MCF 10A (cell line): ENCODE measurements at regions not wholly inside any gene's neighbourhood (a gene's known extent, or its start where the extent isn't known, plus 50 kb on each side); places are given as distances from the start of the nearest gene placed in this dataset.
"Not testable (repeated sequence)": the region's sequence is repeated elsewhere in the genome, so short reads cannot be mapped to it uniquely, and the experiment has no call there.

Experiments
- BruUV-seq: library from RNA; stranded (reverse); fragments of 400-500 nt; replicated peaks from 2 replicates; lab custom pipeline; 2021; lab: Mats Ljungman, UMichigan
- CTCF ChIA-PET: fragments of 300-600 bp; sonication (Branson Sonifier 250); formaldehyde crosslinking; extraction: SDS; loops from one replicate; lab custom pipeline; 2021; ENCODE audit warnings: antibody characterized with exemption, inconsistent platforms; lab: Yijun Ruan, JAX
- POLR2A ChIA-PET: fragments of 300-600, 350-650 bp; sonication (Branson Sonifier 250); formaldehyde crosslinking; extraction: SDS; loops from one replicate; lab custom pipeline; 2020; ENCODE audit warnings: antibody characterized with exemption, inconsistent platforms; lab: Yijun Ruan, JAX
- DNase-seq: peaks from one replicate; pipeline ENCODE4 v3.0.0-alpha.2; 2018; ENCODE audit not compliant: unreplicated experiment
- H3K27ac Mint-ChIP-seq: one replicate; pipeline ENCODE4 v1.8.0; 2022; ENCODE audit warnings: mild to moderate bottlenecking, low read depth, mixed read lengths; ENCODE audit not compliant: unreplicated experiment
- H3K27me3 Mint-ChIP-seq: one replicate; pipeline ENCODE4 v1.8.0; 2022; ENCODE audit warnings: mixed read lengths; ENCODE audit not compliant: insufficient read depth, unreplicated experiment
- H3K36me3 Mint-ChIP-seq: one replicate; pipeline ENCODE4 v1.8.0; 2022; ENCODE audit warnings: mild to moderate bottlenecking, moderate library complexity, mixed read lengths; ENCODE audit not compliant: insufficient read depth, unreplicated experiment
- H3K4me1 Mint-ChIP-seq: one replicate; pipeline ENCODE4 v1.8.0; 2022; ENCODE audit warnings: mixed read lengths; ENCODE audit not compliant: insufficient read depth, unreplicated experiment
- H3K4me3 Mint-ChIP-seq: one replicate; pipeline ENCODE4 v1.8.0; 2022; ENCODE audit warnings: mild to moderate bottlenecking, moderate library complexity, mixed read lengths; ENCODE audit not compliant: unreplicated experiment
- H3K9me3 Mint-ChIP-seq: one replicate; pipeline ENCODE4 v1.8.0; 2022; ENCODE audit warnings: mixed read lengths; ENCODE audit not compliant: unreplicated experiment
- CTCF ChIP-seq: fragments of 200-600 bp; IDR thresholded peaks from one replicate; pipeline ENCODE4 v1.8.0; 2022; ENCODE audit warnings: antibody characterized with exemption, mild to moderate bottlenecking; ENCODE audit not compliant: unreplicated experiment
- intact Hi-C: fragments of 100-400 bp; cut with micrococcal nuclease; formaldehyde crosslinking; loops from 2 replicates; pipeline ENCODE4 v1.14.1; 2022

GRCh38 chr13:87234981-87235380 is 436.2 kb upstream of the SLITRK5 start:
- peak; percentile 20 for DNase-seq
- no TSS peak for BruUV-seq
- no peak for TF ChIP-seq CTCF
- intact Hi-C loops: no loop called here
- H3K36me3 Mint-ChIP-seq: no peaks in the 10 kb centered on the region
- no peaks in the 10 kb centered on the region for H3K27me3 Mint-ChIP-seq
- H3K9me3 Mint-ChIP-seq: peaks cover 14% of the 10 kb centered on the region
- H3K27ac Mint-ChIP-seq: no peak overlapping the region
- no peak overlapping the region for H3K4me3 Mint-ChIP-seq
- CTCF ChIA-PET: interaction anchor here (1.2 kb wide), 1 partner anchor 22 kb away, joined by 3 read pairs; no protein-coding TSS in a partner anchor
- H3K4me1 Mint-ChIP-seq: no peaks in the 10 kb centered on the region
- POLR2A ChIA-PET: interaction anchor here (0.6 to 0.7 kb wide), 2 partner anchors 18 to 54 kb away, joined by 3 read pairs; no protein-coding TSS in a partner anchor

- Mint-ChIP-seq H3K36me3 (no peaks in the 10 kb centered on the region), H3K27me3 (no peaks in the 10 kb centered on the region), H3K4me3 (no peak overlapping the region), H3K9me3 (peaks cover 7% of the 10 kb centered on the region), H3K4me1 (no peaks in the 10 kb centered on the region), H3K27ac (no peak overlapping the region)
- TF ChIP-seq CTCF: no peak
- BruUV-seq: no TSS peak
- DNase-seq: peak; percentile 9
- CTCF ChIA-PET: interaction anchor here (0.7 kb wide), 1 partner anchor 47 kb away, joined by 3 read pairs; no protein-coding TSS in a partner anchor
- POLR2A ChIA-PET: interaction anchor here (0.7 kb wide), 1 partner anchor 18 kb away, joined by 3 read pairs; no protein-coding TSS in a partner anchor
- intact Hi-C loops: no loop called here
Observed at GRCh38 chr13:87235621-87236020, 435.6 kb upstream of the SLITRK5 start.

GRCh38 chr13:87244256-87244890 is 426.8 kb upstream of the SLITRK5 start:
- ChIA-PET CTCF (no interaction called here), POLR2A (no interaction called here)
- intact Hi-C loops: no loop called here
- H3K4me3 Mint-ChIP-seq: no peak overlapping the region
- no peaks in the 10 kb centered on the region for H3K4me1 Mint-ChIP-seq
- no peak for DNase-seq
- H3K27me3 Mint-ChIP-seq: no peaks in the 10 kb centered on the region
- BruUV-seq: no TSS peak
- H3K27ac Mint-ChIP-seq: no peak overlapping the region
- no peak for TF ChIP-seq CTCF
- H3K9me3 Mint-ChIP-seq: no peaks in the 10 kb centered on the region
- H3K36me3 Mint-ChIP-seq: no peaks in the 10 kb centered on the region

GRCh38 chr13:87249847-87250246 is 421.3 kb upstream of the SLITRK5 start:
- BruUV-seq, H3K27ac Mint-ChIP-seq, H3K4me1 Mint-ChIP-seq, intact Hi-C loops, H3K27me3 Mint-ChIP-seq, H3K4me3 Mint-ChIP-seq, H3K36me3 Mint-ChIP-seq, DNase-seq, H3K9me3 Mint-ChIP-seq: not testable (repeated sequence)
- CTCF ChIA-PET: interaction anchor here (0.6 to 1.9 kb wide), 9 partner anchors 9 to 448 kb away, joined by 3 to 6 read pairs (median 3); no protein-coding TSS in a partner anchor
- POLR2A ChIA-PET: interaction anchor here (0.6 kb wide), 1 partner anchor 1127 kb away, joined by 4 read pairs; no protein-coding TSS in a partner anchor
